WTC11 (cell line): ENCODE measurements at regions not wholly inside any gene's neighbourhood (a gene's known extent, or its start where the extent isn't known, plus 50 kb on each side); places are given as distances from the start of the nearest gene placed in this dataset.

Experiments used
- ATAC-seq: fragments of 200-7000 bp; cut with Tn5 transposase; 2 replicates; pipeline ENCODE4 v1.10.0; 2021; ENCODE audit warnings: mild to moderate bottlenecking, moderate library complexity
- CTCF ChIA-PET: fragments of 300-600 bp; sonication (Branson Sonifier 250); formaldehyde crosslinking; loops from one replicate; lab custom pipeline; 2021; ENCODE audit warnings: antibody characterized with exemption; lab: Charles Lee
- POLR2A ChIA-PET: fragments of 350-600 bp; sonication (Branson Sonifier 250); formaldehyde crosslinking; loops from one replicate; lab custom pipeline; 2021; ENCODE audit warnings: antibody characterized with exemption; lab: Charles Lee
- DNase-seq: peaks from one replicate; pipeline ENCODE4 v3.0.0; 2021; ENCODE audit warnings: low spot score
- H3K27ac Mint-ChIP-seq: 2 replicates; pipeline ENCODE4 v1.8.0; 2021; ENCODE audit warnings: mixed read lengths
- H3K27me3 Mint-ChIP-seq: 2 replicates; pipeline ENCODE4 v1.8.0; 2021; ENCODE audit warnings: low read depth, mild to moderate bottlenecking, moderate library complexity, mixed read lengths
- H3K36me3 Mint-ChIP-seq: 2 replicates; pipeline ENCODE4 v1.8.0; 2021; ENCODE audit warnings: mixed read lengths
- H3K4me1 Mint-ChIP-seq: 2 replicates; pipeline ENCODE4 v1.8.0; 2022; ENCODE audit warnings: mixed read lengths
- H3K4me3 Mint-ChIP-seq: 2 replicates; pipeline ENCODE4 v1.8.0; 2021; ENCODE audit warnings: mild to moderate bottlenecking, moderate library complexity, mixed read lengths
- H3K9me3 Mint-ChIP-seq: 2 replicates; pipeline ENCODE4 v1.8.0; 2021; ENCODE audit warnings: mixed read lengths
- ATF3 ChIP-seq: sonication (generic); formaldehyde crosslinking; conservative IDR thresholded peaks from 2 replicates; pipeline ENCODE4 v1.8.1; 2022; ENCODE audit warnings: mild to moderate bottlenecking, missing genetic modification reagents
- CTCF ChIP-seq: fragments of 200-600 bp; IDR thresholded peaks from 2 replicates; pipeline ENCODE4 v1.8.0; 2022; ENCODE audit warnings: antibody characterized with exemption
- FOXP4 ChIP-seq: sonication (generic); formaldehyde crosslinking; IDR thresholded peaks from 2 replicates; pipeline ENCODE4 v1.8.0; 2022; ENCODE audit warnings: mild to moderate bottlenecking, missing genetic modification reagents
- GABPB1 ChIP-seq: sonication (generic); formaldehyde crosslinking; IDR thresholded peaks from 2 replicates; pipeline ENCODE4 v1.8.1; 2023; ENCODE audit warnings: mild to moderate bottlenecking, missing genetic modification reagents
- HMGA2 ChIP-seq: fragments of 250-450 bp; sonication (Bioruptor Pico); IDR thresholded peaks from 2 replicates; pipeline ENCODE4 v1.4.0; 2021; ENCODE audit warnings: mild to moderate bottlenecking, moderate library complexity
- SMAD4 ChIP-seq: sonication (generic); formaldehyde crosslinking; IDR thresholded peaks from 2 replicates; pipeline ENCODE4 v1.8.0; 2022; ENCODE audit warnings: mild to moderate bottlenecking, missing genetic modification reagents
- TEAD1 ChIP-seq: sonication (generic); formaldehyde crosslinking; IDR thresholded peaks from 2 replicates; pipeline ENCODE4 v1.8.0; 2022; ENCODE audit warnings: mild to moderate bottlenecking, missing genetic modification reagents
- TEAD4 ChIP-seq: sonication (generic); formaldehyde crosslinking; IDR thresholded peaks from 2 replicates; pipeline ENCODE4 v1.8.0; 2022; ENCODE audit warnings: mild to moderate bottlenecking, missing genetic modification reagents
- ZBTB43 ChIP-seq: sonication (generic); formaldehyde crosslinking; IDR thresholded peaks from 2 replicates; pipeline ENCODE4 v1.8.1; 2023; ENCODE audit warnings: mild to moderate bottlenecking, missing genetic modification reagents
- ZMAT4 ChIP-seq: fragments of 250-450 bp; sonication (Bioruptor Pico); IDR thresholded peaks from 2 replicates; pipeline ENCODE4 v1.9.0; 2021; ENCODE audit warnings: mild to moderate bottlenecking
- ZNF232 ChIP-seq: sonication (generic); formaldehyde crosslinking; IDR thresholded peaks from 2 replicates; pipeline ENCODE4 v1.8.0; 2022; ENCODE audit warnings: mild to moderate bottlenecking, missing genetic modification reagents
- ZNF263 ChIP-seq: sonication (generic); formaldehyde crosslinking; IDR thresholded peaks from 2 replicates; pipeline ENCODE4 v1.8.1; 2022; ENCODE audit warnings: low read depth, mild to moderate bottlenecking, moderate library complexity, missing genetic modification reagents
- ZNF396 ChIP-seq: fragments of 250-450 bp; sonication (Bioruptor Pico); IDR thresholded peaks from 2 replicates; pipeline ENCODE4 v1.8.0; 2021; ENCODE audit warnings: mild to moderate bottlenecking, moderate library complexity, borderline replicate concordance
- ZNF671 ChIP-seq: fragments of 250-450 bp; sonication (Bioruptor Pico); IDR thresholded peaks from 2 replicates; pipeline ENCODE4 v1.8.0; 2021; ENCODE audit warnings: mild to moderate bottlenecking
- TF ChIP-seq, protein P1 (sequence below): sonication (generic); formaldehyde crosslinking; IDR thresholded peaks from 2 replicates; pipeline ENCODE4 v1.8.1; 2022; ENCODE audit warnings: low read depth, missing genetic modification reagents, borderline replicate concordance
- TF ChIP-seq, protein P2 (sequence below): sonication (generic); formaldehyde crosslinking; IDR thresholded peaks from 2 replicates; pipeline ENCODE4 v1.8.0; 2023; ENCODE audit warnings: mild to moderate bottlenecking, missing genetic modification reagents
- TF ChIP-seq, protein P3 (sequence below): sonication (generic); formaldehyde crosslinking; IDR thresholded peaks from 2 replicates; pipeline ENCODE4 v1.8.1; 2023; ENCODE audit warnings: mild to moderate bottlenecking, missing genetic modification reagents, moderate library complexity
- TF ChIP-seq, protein P4 (sequence below): fragments of 250-450 bp; sonication (Bioruptor Pico); IDR thresholded peaks from 2 replicates; pipeline ENCODE4 v2.1.2; 2022; ENCODE audit warnings: mild to moderate bottlenecking, moderate library complexity
- TF ChIP-seq, protein P5 (sequence below): sonication (generic); formaldehyde crosslinking; IDR thresholded peaks from 2 replicates; pipeline ENCODE4 v1.8.1; 2022; ENCODE audit warnings: mild to moderate bottlenecking, moderate library complexity, missing genetic modification reagents

- TF ChIP-seq, protein P1, sequence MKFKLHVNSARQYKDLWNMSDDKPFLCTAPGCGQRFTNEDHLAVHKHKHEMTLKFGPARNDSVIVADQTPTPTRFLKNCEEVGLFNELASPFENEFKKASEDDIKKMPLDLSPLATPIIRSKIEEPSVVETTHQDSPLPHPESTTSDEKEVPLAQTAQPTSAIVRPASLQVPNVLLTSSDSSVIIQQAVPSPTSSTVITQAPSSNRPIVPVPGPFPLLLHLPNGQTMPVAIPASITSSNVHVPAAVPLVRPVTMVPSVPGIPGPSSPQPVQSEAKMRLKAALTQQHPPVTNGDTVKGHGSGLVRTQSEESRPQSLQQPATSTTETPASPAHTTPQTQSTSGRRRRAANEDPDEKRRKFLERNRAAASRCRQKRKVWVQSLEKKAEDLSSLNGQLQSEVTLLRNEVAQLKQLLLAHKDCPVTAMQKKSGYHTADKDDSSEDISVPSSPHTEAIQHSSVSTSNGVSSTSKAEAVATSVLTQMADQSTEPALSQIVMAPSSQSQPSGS (CRISPR knock-in tag), result no peak
- TF ChIP-seq ZBTB43 (CRISPR knock-in tag) (no peak), ZNF232 (CRISPR knock-in tag) (no peak), TEAD4 (CRISPR knock-in tag) (no peak), CTCF (no peak), GABPB1 (CRISPR knock-in tag) (no peak), HMGA2 (no peak)
- TF ChIP-seq, protein P2, sequence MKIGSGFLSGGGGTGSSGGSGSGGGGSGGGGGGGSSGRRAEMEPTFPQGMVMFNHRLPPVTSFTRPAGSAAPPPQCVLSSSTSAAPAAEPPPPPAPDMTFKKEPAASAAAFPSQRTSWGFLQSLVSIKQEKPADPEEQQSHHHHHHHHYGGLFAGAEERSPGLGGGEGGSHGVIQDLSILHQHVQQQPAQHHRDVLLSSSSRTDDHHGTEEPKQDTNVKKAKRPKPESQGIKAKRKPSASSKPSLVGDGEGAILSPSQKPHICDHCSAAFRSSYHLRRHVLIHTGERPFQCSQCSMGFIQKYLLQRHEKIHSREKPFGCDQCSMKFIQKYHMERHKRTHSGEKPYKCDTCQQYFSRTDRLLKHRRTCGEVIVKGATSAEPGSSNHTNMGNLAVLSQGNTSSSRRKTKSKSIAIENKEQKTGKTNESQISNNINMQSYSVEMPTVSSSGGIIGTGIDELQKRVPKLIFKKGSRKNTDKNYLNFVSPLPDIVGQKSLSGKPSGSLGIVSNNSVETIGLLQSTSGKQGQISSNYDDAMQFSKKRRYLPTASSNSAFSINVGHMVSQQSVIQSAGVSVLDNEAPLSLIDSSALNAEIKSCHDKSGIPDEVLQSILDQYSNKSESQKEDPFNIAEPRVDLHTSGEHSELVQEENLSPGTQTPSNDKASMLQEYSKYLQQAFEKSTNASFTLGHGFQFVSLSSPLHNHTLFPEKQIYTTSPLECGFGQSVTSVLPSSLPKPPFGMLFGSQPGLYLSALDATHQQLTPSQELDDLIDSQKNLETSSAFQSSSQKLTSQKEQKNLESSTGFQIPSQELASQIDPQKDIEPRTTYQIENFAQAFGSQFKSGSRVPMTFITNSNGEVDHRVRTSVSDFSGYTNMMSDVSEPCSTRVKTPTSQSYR, result no peak
Measured at GRCh38 chr21:19529031-19529430, 1125.4 kb upstream of the TMPRSS15 start (continued).

DNA sequence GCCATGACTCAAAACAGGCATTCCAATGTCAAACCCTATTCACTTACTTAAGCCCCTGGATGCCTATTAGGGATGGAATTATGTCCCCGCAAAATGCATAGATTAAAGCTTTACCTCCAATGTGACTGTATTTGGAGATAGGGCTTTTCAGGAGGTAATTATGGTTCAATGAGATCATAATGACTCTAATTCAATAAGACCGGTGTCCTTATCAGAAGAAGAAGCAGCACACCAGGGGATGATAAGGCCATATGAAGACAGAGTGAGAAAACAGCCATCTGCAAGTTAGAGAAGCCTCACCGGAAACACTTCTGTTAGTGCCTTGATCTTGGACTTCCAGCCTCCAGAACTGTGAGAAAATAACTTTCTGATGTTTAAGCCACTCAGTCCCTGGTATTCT, 1131.8 kb upstream of the TMPRSS15 start:
- no peak overlapping the region for H3K27ac Mint-ChIP-seq
- CTCF ChIA-PET, result no interaction called here
- ATAC-seq, result no peak

GRCh38 chr21:19537116-19537515, 1133.5 kb upstream of the TMPRSS15 start:
- Mint-ChIP-seq H3K4me1 (peaks cover 5% of the 10 kb centered on the region; the same call in 1 of the 2 replicates), H3K36me3 (no peaks in the 10 kb centered on the region), H3K4me3 (no peak overlapping the region), H3K27ac (no peak overlapping the region), H3K9me3 (peaks cover 15% of the 10 kb centered on the region; the same call in 1 of the 2 replicates), H3K27me3 (no peaks in the 10 kb centered on the region)
- ChIA-PET POLR2A (no interaction called here), CTCF (no interaction called here)
- no peak for ATAC-seq
- TF ChIP-seq TEAD1 (CRISPR knock-in tag) (no peak), ZNF396 (CRISPR knock-in tag) (no peak), ZMAT4 (CRISPR knock-in tag) (no peak), FOXP4 (CRISPR knock-in tag) (no peak), SMAD4 (CRISPR knock-in tag) (no peak)
- TF ChIP-seq, protein P3, sequence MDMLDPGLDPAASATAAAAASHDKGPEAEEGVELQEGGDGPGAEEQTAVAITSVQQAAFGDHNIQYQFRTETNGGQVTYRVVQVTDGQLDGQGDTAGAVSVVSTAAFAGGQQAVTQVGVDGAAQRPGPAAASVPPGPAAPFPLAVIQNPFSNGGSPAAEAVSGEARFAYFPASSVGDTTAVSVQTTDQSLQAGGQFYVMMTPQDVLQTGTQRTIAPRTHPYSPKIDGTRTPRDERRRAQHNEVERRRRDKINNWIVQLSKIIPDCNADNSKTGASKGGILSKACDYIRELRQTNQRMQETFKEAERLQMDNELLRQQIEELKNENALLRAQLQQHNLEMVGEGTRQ, result no peak
- no peak for DNase-seq

More for the DNA sequence above, 1131.8 kb upstream of the TMPRSS15 start:
- H3K36me3 Mint-ChIP-seq, result no peaks in the 10 kb centered on the region
- no peaks in the 10 kb centered on the region for H3K27me3 Mint-ChIP-seq
- TF ChIP-seq ZNF263 (CRISPR knock-in tag) (no peak), ATF3 (CRISPR knock-in tag) (no peak), ZNF671 (no peak)
- TF ChIP-seq, protein P4, sequence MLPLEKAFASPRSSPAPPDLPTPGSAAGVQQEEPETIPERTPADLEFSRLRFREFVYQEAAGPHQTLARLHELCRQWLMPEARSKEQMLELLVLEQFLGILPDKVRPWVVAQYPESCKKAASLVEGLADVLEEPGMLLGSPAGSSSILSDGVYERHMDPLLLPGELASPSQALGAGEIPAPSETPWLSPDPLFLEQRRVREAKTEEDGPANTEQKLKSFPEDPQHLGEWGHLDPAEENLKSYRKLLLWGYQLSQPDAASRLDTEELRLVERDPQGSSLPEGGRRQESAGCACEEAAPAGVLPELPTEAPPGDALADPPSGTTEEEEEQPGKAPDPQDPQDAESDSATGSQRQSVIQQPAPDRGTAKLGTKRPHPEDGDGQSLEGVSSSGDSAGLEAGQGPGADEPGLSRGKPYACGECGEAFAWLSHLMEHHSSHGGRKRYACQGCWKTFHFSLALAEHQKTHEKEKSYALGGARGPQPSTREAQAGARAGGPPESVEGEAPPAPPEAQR, result no peak
- TF ChIP-seq, protein P5, sequence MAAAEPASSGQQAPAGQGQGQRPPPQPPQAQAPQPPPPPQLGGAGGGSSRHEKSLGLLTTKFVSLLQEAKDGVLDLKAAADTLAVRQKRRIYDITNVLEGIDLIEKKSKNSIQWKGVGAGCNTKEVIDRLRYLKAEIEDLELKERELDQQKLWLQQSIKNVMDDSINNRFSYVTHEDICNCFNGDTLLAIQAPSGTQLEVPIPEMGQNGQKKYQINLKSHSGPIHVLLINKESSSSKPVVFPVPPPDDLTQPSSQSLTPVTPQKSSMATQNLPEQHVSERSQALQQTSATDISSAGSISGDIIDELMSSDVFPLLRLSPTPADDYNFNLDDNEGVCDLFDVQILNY (CRISPR knock-in tag), result no peak
- TF ChIP-seq, all 79 proteins: peak for 0
- POLR2A ChIA-PET, result no interaction called here
- Mint-ChIP-seq H3K4me3 (no peak overlapping the region), H3K9me3 (peaks cover 7% of the 10 kb centered on the region; the same call in 1 of the 2 replicates), H3K4me1 (peaks cover 4% of the 10 kb centered on the region; the same call in 1 of the 2 replicates)
- no peak for DNase-seq
